Transverse colon (tissue), 4 donors: ENCODE measurements at regions not wholly inside any gene's neighbourhood (a gene's known extent, or its start where the extent isn't known, plus 50 kb on each side); places are given as distances from the start of the nearest gene placed in this dataset.

Source experiments
- EP300 ChIP-seq: sonication (generic); formaldehyde crosslinking; IDR thresholded peaks from one replicate; pipeline ENCODE4 v1.6.1; 2017; ENCODE audit warnings: antibody characterized with exemption, low read depth
- POLR2A ChIP-seq: fragments of 450-650 bp; IDR thresholded peaks from one replicate; pipeline ENCODE4 v1.6.1; 2016; ENCODE audit warnings: antibody characterized with exemption, mild to moderate bottlenecking, moderate library complexity
- POLR2AphosphoS5 ChIP-seq, 3 donors: sonication (generic); formaldehyde crosslinking; IDR thresholded peaks; one replicate each; pipeline ENCODE4 v1.6.1; 2016; ENCODE audit warnings: antibody characterized with exemption in 3 of 3
- TF ChIP-seq, protein P1 (sequence below), 5 experiments: fragments of 200-600 bp in 3 of 5; fragments of 450-650 bp in 2 of 5; sonication (generic) in 3 of 5; IDR thresholded peaks; 1 replicate in 2 of 5; 2 replicates in 3 of 5; pipeline ENCODE4 v1.5.1; 2016 to 2017; ENCODE audit warnings: antibody characterized with exemption in 5 of 5, inconsistent platforms in 3 of 5, mild to moderate bottlenecking in 2 of 5, moderate library complexity in 1 of 5

DNA sequence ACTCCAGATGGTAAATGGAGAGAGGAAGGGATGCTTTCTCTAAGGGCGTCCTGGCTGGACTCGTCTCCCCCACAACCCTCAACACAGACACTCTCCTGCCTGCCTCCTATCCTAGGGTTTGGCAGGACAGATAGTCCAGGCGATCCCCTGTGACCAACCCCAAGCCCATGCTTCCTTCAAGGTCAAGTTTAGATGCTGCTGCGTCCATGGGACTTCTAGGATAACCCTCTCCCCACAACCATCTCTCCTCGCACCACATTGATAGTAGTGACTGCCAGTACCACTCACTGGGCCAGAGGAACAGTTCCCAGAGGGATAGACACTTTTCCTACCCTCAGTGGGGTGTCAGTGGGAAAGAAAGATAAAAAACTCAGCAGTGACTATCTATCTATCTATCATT, 166.0 kb downstream of the ABHD5 start:
- TF ChIP-seq, protein P1, sequence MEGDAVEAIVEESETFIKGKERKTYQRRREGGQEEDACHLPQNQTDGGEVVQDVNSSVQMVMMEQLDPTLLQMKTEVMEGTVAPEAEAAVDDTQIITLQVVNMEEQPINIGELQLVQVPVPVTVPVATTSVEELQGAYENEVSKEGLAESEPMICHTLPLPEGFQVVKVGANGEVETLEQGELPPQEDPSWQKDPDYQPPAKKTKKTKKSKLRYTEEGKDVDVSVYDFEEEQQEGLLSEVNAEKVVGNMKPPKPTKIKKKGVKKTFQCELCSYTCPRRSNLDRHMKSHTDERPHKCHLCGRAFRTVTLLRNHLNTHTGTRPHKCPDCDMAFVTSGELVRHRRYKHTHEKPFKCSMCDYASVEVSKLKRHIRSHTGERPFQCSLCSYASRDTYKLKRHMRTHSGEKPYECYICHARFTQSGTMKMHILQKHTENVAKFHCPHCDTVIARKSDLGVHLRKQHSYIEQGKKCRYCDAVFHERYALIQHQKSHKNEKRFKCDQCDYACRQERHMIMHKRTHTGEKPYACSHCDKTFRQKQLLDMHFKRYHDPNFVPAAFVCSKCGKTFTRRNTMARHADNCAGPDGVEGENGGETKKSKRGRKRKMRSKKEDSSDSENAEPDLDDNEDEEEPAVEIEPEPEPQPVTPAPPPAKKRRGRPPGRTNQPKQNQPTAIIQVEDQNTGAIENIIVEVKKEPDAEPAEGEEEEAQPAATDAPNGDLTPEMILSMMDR (IDR thresholded peaks at IDR 0.05) = no peak
- TF ChIP-seq POLR2AphosphoS5 (IDR thresholded peaks at IDR 0.05) (no peak), POLR2A (no peak), EP300 (no peak)
